Activated CD4-positive, alpha-beta memory T cell treated with anti-CD3 and anti-CD28 coated beads, Interleukin-2, amount 10 ng/mL, durations not matched to agents 7 days and 5 days (primary cell): ENCODE measurements at regions not wholly inside any gene's neighbourhood (a gene's known extent, or its start where the extent isn't known, plus 50 kb on each side); places are given as distances from the start of the nearest gene placed in this dataset.

Experiments used
- CTCF ChIA-PET: fragments of 350-600 bp; sonication (Branson Sonifier 250); formaldehyde crosslinking; loops from one replicate; lab custom pipeline; 2021; ENCODE audit warnings: antibody characterized with exemption, inconsistent platforms; lab: Charles Lee
- POLR2A ChIA-PET: fragments of 350-600 bp; sonication (Branson Sonifier 250); formaldehyde crosslinking; loops from one replicate; lab custom pipeline; 2021; ENCODE audit warnings: antibody characterized with exemption; lab: Charles Lee
- DNase-seq: peaks from one replicate; pipeline ENCODE4 v3.0.0-alpha.2; 2020
- H3K27ac Mint-ChIP-seq: one replicate; pipeline ENCODE4 v1.8.0; 2021; ENCODE audit warnings: mild to moderate bottlenecking, mixed read lengths
- H3K27me3 Mint-ChIP-seq: one replicate; pipeline ENCODE4 v1.8.0; 2021; ENCODE audit warnings: mixed read lengths
- H3K36me3 Mint-ChIP-seq: one replicate; pipeline ENCODE4 v1.8.0; 2021; ENCODE audit warnings: low read depth, mixed read lengths
- H3K4me1 Mint-ChIP-seq: one replicate; pipeline ENCODE4 v1.8.0; 2021; ENCODE audit warnings: mixed read lengths
- H3K4me3 Mint-ChIP-seq: one replicate; pipeline ENCODE4 v1.8.0; 2021; ENCODE audit warnings: mild to moderate bottlenecking, mixed read lengths
- H3K9me3 Mint-ChIP-seq: one replicate; pipeline ENCODE4 v1.8.0; 2021; ENCODE audit warnings: mixed read lengths

- no peak overlapping the region for H3K27ac Mint-ChIP-seq
- no peaks in the 10 kb centered on the region for H3K36me3 Mint-ChIP-seq
- POLR2A ChIA-PET = no interaction called here
- CTCF ChIA-PET = no interaction called here
- H3K27me3 Mint-ChIP-seq = no peaks in the 10 kb centered on the region
- no peak for DNase-seq
- no peak overlapping the region for H3K4me3 Mint-ChIP-seq
- peaks cover 16% of the 10 kb centered on the region for H3K9me3 Mint-ChIP-seq
- H3K4me1 Mint-ChIP-seq = no peaks in the 10 kb centered on the region
Measured at GRCh38 chr9:106707738-106708474, 155.1 kb upstream of the ZNF462 start.

GRCh38 chr9:106708475-106709146 is 154.4 kb upstream of the ZNF462 start:
- POLR2A ChIA-PET = no interaction called here
- Mint-ChIP-seq H3K27ac (no peak overlapping the region), H3K27me3 (no peaks in the 10 kb centered on the region), H3K4me1 (no peaks in the 10 kb centered on the region), H3K4me3 (no peak overlapping the region), H3K36me3 (no peaks in the 10 kb centered on the region), H3K9me3 (peaks cover 15% of the 10 kb centered on the region)
- CTCF ChIA-PET = no interaction called here
- DNase-seq = no peak

- Mint-ChIP-seq H3K4me1 (no peaks in the 10 kb centered on the region), H3K27ac (no peak overlapping the region), H3K36me3 (no peaks in the 10 kb centered on the region), H3K27me3 (no peaks in the 10 kb centered on the region), H3K9me3 (peaks cover 3% of the 10 kb centered on the region), H3K4me3 (no peak overlapping the region)
- CTCF ChIA-PET = no interaction called here
- POLR2A ChIA-PET = no interaction called here
- no peak for DNase-seq
Measured at GRCh38 chr9:106712279-106712678, 150.7 kb upstream of the ZNF462 start.

GRCh38 chr9:106713206-106713605 is 149.8 kb upstream of the ZNF462 start:
- DNase-seq = no peak
- no peak overlapping the region for H3K4me3 Mint-ChIP-seq
- POLR2A ChIA-PET = no interaction called here
- no peaks in the 10 kb centered on the region for H3K9me3 Mint-ChIP-seq
- H3K4me1 Mint-ChIP-seq = no peaks in the 10 kb centered on the region
- no peaks in the 10 kb centered on the region for H3K36me3 Mint-ChIP-seq
- CTCF ChIA-PET = no interaction called here
- no peak overlapping the region for H3K27ac Mint-ChIP-seq
- no peaks in the 10 kb centered on the region for H3K27me3 Mint-ChIP-seq

GRCh38 chr9:106716820-106717219 is 146.1 kb upstream of the ZNF462 start:
- no peak for DNase-seq
- Mint-ChIP-seq H3K4me1 (no peaks in the 10 kb centered on the region), H3K27me3 (no peaks in the 10 kb centered on the region), H3K36me3 (no peaks in the 10 kb centered on the region), H3K9me3 (peaks cover 1% of the 10 kb centered on the region), H3K4me3 (no peak overlapping the region), H3K27ac (no peak overlapping the region)
- POLR2A ChIA-PET = no interaction called here
- CTCF ChIA-PET = no interaction called here

GRCh38 chr9:106717686-106718085 is 145.3 kb upstream of the ZNF462 start:
- Mint-ChIP-seq H3K4me3 (no peak overlapping the region), H3K27me3 (no peaks in the 10 kb centered on the region), H3K36me3 (no peaks in the 10 kb centered on the region), H3K27ac (no peak overlapping the region), H3K9me3 (peaks cover 3% of the 10 kb centered on the region), H3K4me1 (no peaks in the 10 kb centered on the region)
- ChIA-PET POLR2A (no interaction called here), CTCF (no interaction called here)
- DNase-seq = no peak

- Mint-ChIP-seq H3K27me3 (no peaks in the 10 kb centered on the region), H3K4me3 (no peak overlapping the region), H3K9me3 (peaks cover 3% of the 10 kb centered on the region), H3K27ac (no peak overlapping the region), H3K4me1 (no peaks in the 10 kb centered on the region), H3K36me3 (no peaks in the 10 kb centered on the region)
- DNase-seq = no peak
- CTCF ChIA-PET = no interaction called here
- POLR2A ChIA-PET = no interaction called here
Measured at GRCh38 chr9:106718936-106719335, 144.0 kb upstream of the ZNF462 start.

- no peak for DNase-seq
- ChIA-PET CTCF (no interaction called here), POLR2A (no interaction called here)
- Mint-ChIP-seq H3K4me3 (no peak overlapping the region), H3K27me3 (no peaks in the 10 kb centered on the region), H3K27ac (no peak overlapping the region), H3K36me3 (no peaks in the 10 kb centered on the region), H3K4me1 (no peaks in the 10 kb centered on the region), H3K9me3 (peaks cover 3% of the 10 kb centered on the region)
Measured at GRCh38 chr9:106722051-106722753, 140.8 kb upstream of the ZNF462 start.

- no peak overlapping the region for H3K27ac Mint-ChIP-seq
- peaks cover 3% of the 10 kb centered on the region for H3K9me3 Mint-ChIP-seq
- no peaks in the 10 kb centered on the region for H3K36me3 Mint-ChIP-seq
- no peaks in the 10 kb centered on the region for H3K4me1 Mint-ChIP-seq
- H3K27me3 Mint-ChIP-seq = no peaks in the 10 kb centered on the region
- no peak for DNase-seq
- ChIA-PET CTCF (no interaction called here), POLR2A (no interaction called here)
- H3K4me3 Mint-ChIP-seq = no peak overlapping the region
Measured at GRCh38 chr9:106723926-106724325, 139.0 kb upstream of the ZNF462 start.

GRCh38 chr9:106724566-106724965 is 138.4 kb upstream of the ZNF462 start:
- Mint-ChIP-seq H3K4me3 (no peak overlapping the region), H3K9me3 (peaks cover 3% of the 10 kb centered on the region), H3K36me3 (no peaks in the 10 kb centered on the region), H3K27ac (no peak overlapping the region), H3K4me1 (no peaks in the 10 kb centered on the region), H3K27me3 (no peaks in the 10 kb centered on the region)
- no peak for DNase-seq
- POLR2A ChIA-PET = no interaction called here
- CTCF ChIA-PET = no interaction called here

GRCh38 chr9:106726070-106726815 is 136.7 kb upstream of the ZNF462 start:
- H3K36me3 Mint-ChIP-seq = no peaks in the 10 kb centered on the region
- H3K4me1 Mint-ChIP-seq = no peaks in the 10 kb centered on the region
- no peak overlapping the region for H3K4me3 Mint-ChIP-seq
- CTCF ChIA-PET = no interaction called here
- DNase-seq = no peak
- H3K9me3 Mint-ChIP-seq = peaks cover 9% of the 10 kb centered on the region
- no peaks in the 10 kb centered on the region for H3K27me3 Mint-ChIP-seq
- POLR2A ChIA-PET = no interaction called here
- H3K27ac Mint-ChIP-seq = no peak overlapping the region

GRCh38 chr9:106727969-106728368 is 135.0 kb upstream of the ZNF462 start:
- Mint-ChIP-seq H3K27me3 (no peaks in the 10 kb centered on the region), H3K36me3 (no peaks in the 10 kb centered on the region), H3K4me3 (no peak overlapping the region), H3K4me1 (no peaks in the 10 kb centered on the region), H3K27ac (no peak overlapping the region), H3K9me3 (peaks cover 9% of the 10 kb centered on the region)
- ChIA-PET POLR2A (no interaction called here), CTCF (no interaction called here)
- DNase-seq = no peak

GRCh38 chr9:106728860-106729259 is 134.1 kb upstream of the ZNF462 start:
- no peak overlapping the region for H3K4me3 Mint-ChIP-seq
- peaks cover 12% of the 10 kb centered on the region for H3K9me3 Mint-ChIP-seq
- CTCF ChIA-PET = no interaction called here
- DNase-seq = no peak
- H3K4me1 Mint-ChIP-seq = no peaks in the 10 kb centered on the region
- H3K36me3 Mint-ChIP-seq = no peaks in the 10 kb centered on the region
- H3K27ac Mint-ChIP-seq = no peak overlapping the region
- no peaks in the 10 kb centered on the region for H3K27me3 Mint-ChIP-seq
- POLR2A ChIA-PET = no interaction called here
